ENCODE measurements at regions not wholly inside any gene's neighbourhood (a gene's known extent, or its start where the extent isn't known, plus 50 kb on each side); places are given as distances from the start of the nearest gene placed in this dataset.

- H3K27me3 ChIP-seq = no peaks in the 10 kb centered on the region
- no peaks in the 10 kb centered on the region for H3K36me3 ChIP-seq
- H3K27ac ChIP-seq = no peak overlapping the region
- H3K9me3 ChIP-seq = no peaks in the 10 kb centered on the region
- H3K4me3 ChIP-seq = no peak overlapping the region
- no peaks in the 10 kb centered on the region for H3K4me1 ChIP-seq
- no peak for TF ChIP-seq CTCF (IDR thresholded peaks at IDR 0.05)
- DNase-seq (ENCODE audit: low spot score) = peak; percentile 43
Observed at GRCh38 chr22:48785792-48786678, 1041.6 kb downstream of the BRD1 start.

GRCh38 chr22:48784701-48785503 lies 1042.8 kb downstream of the BRD1 start:
- no peak for TF ChIP-seq CTCF (IDR thresholded peaks at IDR 0.05)
- DNase-seq (ENCODE audit: low spot score) = peak; percentile 28
- no peaks in the 10 kb centered on the region for H3K36me3 ChIP-seq

GRCh38 chr22:48783821-48784266 lies 1043.8 kb downstream of the BRD1 start:
- H3K27me3 ChIP-seq = no peaks in the 10 kb centered on the region
- H3K27ac ChIP-seq = no peak overlapping the region
- H3K4me1 ChIP-seq = no peaks in the 10 kb centered on the region
- H3K36me3 ChIP-seq = no peaks in the 10 kb centered on the region
- peak; percentile 40 for DNase-seq (ENCODE audit: low spot score)
- H3K4me3 ChIP-seq = no peak overlapping the region
- TF ChIP-seq CTCF (IDR thresholded peaks at IDR 0.05) = no peak
- H3K9me3 ChIP-seq = no peaks in the 10 kb centered on the region

More at GRCh38 chr22:48784701-48785503, 1042.8 kb downstream of the BRD1 start:
- Histone ChIP-seq H3K4me1 (no peaks in the 10 kb centered on the region), H3K27ac (no peak overlapping the region), H3K9me3 (no peaks in the 10 kb centered on the region), H3K27me3 (no peaks in the 10 kb centered on the region), H3K4me3 (no peak overlapping the region)

GRCh38 chr22:48782811-48783511 lies 1044.7 kb downstream of the BRD1 start:
- peak; percentile 30 for DNase-seq (ENCODE audit: low spot score)
- Histone ChIP-seq H3K4me1 (no peaks in the 10 kb centered on the region), H3K36me3 (no peaks in the 10 kb centered on the region), H3K27ac (no peak overlapping the region), H3K4me3 (no peak overlapping the region), H3K27me3 (no peaks in the 10 kb centered on the region), H3K9me3 (no peaks in the 10 kb centered on the region)
- TF ChIP-seq CTCF (IDR thresholded peaks at IDR 0.05) = peak in 1 of 2 donors; percentile 27

- DNase-seq (ENCODE audit: low spot score) = peak; percentile 9
- Histone ChIP-seq H3K4me1 (no peaks in the 10 kb centered on the region), H3K27me3 (no peaks in the 10 kb centered on the region), H3K9me3 (peaks cover 0 to 3% of the 10 kb centered on the region in 2 donors), H3K4me3 (no peak overlapping the region), H3K27ac (no peak overlapping the region), H3K36me3 (no peaks in the 10 kb centered on the region)
- no peak for TF ChIP-seq CTCF (IDR thresholded peaks at IDR 0.05)
Observed at GRCh38 chr22:48782326-48782725, 1045.3 kb downstream of the BRD1 start.

All from right atrium auricular region (tissue), 2 donors.